ENCODE measurements at regions not wholly inside any gene's neighbourhood (a gene's known extent, or its start where the extent isn't known, plus 50 kb on each side); places are given as distances from the start of the nearest gene placed in this dataset.

DNA sequence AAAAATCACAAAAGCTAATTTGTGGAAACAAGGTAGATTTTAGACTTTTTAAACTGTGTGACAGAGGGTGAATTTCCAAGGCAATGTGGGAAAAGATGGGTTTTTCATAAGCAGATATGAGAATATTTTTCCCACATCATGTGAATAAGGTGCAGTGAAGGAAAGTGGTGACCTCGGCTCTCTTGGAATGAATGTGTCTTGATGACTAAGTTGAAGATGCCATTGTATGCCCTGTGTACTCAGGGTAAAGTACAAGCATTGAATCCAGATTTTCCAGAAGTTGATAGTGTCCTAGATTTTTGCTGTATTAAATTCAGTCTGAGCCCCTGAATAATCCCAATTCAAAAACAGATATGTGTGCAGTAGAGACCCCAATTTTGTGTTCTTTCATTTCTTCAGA lies 442.6 kb upstream of the ADGRL2 start:
- ATAC-seq = no peak
- Mint-ChIP-seq H3K4me3 (no peak overlapping the region), H3K36me3 (no peaks in the 10 kb centered on the region), H3K4me1 (no peaks in the 10 kb centered on the region), H3K9me3 (peaks cover 27% of the 10 kb centered on the region), H3K27ac (no peak overlapping the region)
- no peak for DNase-seq (ENCODE audit: low spot score in 2 of 2)

DNA sequence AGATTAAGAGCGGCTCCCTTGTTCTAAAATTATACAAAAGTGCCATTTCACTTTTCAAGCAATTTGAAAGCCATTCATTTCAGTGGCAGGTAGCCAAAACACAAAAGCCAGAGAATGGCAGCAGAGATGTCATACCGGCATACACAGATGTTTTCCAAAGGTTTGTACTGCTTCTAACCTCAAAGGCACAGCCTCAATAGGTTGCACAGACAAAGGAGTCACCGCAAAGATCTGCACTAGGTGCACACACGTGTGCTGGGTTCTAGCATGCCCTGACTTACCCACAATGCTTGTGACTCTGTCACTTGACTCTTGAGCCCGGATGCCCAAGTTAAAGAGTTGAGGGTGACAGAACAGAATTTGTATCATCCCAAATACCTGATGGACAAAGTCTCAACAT lies 448.9 kb upstream of the ADGRL2 start:
- no peak for ATAC-seq
- no peak overlapping the region for H3K4me3 Mint-ChIP-seq
- no peaks in the 10 kb centered on the region for H3K36me3 Mint-ChIP-seq
- DNase-seq (ENCODE audit: low spot score in 2 of 2) = no peak
- H3K9me3 Mint-ChIP-seq = peaks cover 17% of the 10 kb centered on the region
- H3K27ac Mint-ChIP-seq = no peak overlapping the region
- no peaks in the 10 kb centered on the region for H3K4me1 Mint-ChIP-seq

DNA sequence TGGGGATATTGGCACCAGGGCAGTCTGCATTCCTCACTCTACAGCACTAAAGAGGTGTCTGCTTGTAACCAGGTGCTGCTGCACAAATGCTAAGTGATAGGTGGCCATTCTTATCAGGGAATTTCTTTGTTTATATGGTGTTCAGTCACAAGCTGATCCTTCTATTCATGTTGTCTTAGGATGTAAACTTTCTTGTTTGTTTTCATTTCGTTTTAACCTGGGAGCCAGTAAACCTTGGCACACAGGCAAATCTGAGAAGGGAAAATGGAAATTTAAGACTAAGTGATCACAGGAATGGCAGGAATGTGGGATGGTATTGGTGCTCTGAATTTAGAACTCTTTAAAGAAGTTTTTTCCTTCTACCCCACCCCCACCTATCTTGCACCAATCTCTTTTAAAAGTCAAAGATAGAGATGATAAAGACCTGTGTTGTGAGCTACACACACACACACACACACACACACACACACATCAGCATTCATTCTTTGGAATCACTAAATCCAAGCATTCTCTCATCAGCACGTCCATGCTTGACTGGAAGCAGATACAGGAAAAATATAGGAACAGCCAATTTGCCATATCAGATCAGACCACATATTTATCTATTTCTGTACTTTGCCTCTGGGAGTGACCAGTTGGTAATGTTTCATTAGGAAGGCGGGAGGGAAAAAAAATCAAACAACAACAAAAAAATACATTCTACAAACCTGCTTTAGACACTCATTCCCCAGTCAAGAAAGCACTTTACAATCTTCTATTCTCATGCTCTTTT lies 451.4 kb upstream of the ADGRL2 start:
- Mint-ChIP-seq H3K36me3 (no peaks in the 10 kb centered on the region), H3K4me1 (no peaks in the 10 kb centered on the region), H3K27ac (no peak overlapping the region), H3K4me3 (no peak overlapping the region), H3K9me3 (peaks cover 14% of the 10 kb centered on the region)
- DNase-seq (ENCODE audit: low spot score in 2 of 2) = no peak
- ATAC-seq = no peak

DNA sequence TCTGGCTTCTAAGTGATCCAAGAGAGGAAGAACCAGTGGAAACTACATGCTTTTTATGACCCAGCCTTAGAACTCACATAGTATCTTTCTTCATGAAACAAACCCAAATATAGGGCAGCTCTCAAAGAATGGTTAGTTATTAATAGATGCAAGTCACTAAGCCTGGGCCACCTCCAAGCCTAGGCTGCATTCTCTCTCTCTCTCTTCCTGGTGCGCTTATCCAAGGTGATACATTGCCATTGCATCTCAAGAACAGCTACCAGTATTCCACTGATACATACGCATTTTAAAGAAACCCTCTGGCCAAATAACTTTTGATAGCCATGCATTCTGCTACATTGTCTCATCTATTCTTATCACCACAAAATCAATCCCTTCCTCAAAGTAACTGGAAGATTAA lies 455.6 kb upstream of the ADGRL2 start:
- DNase-seq (ENCODE audit: low spot score in 2 of 2) = no peak
- Mint-ChIP-seq H3K27ac (no peak overlapping the region), H3K4me3 (no peak overlapping the region), H3K36me3 (no peaks in the 10 kb centered on the region), H3K4me1 (no peaks in the 10 kb centered on the region), H3K9me3 (peaks cover 2% of the 10 kb centered on the region)
- no peak for ATAC-seq

DNA sequence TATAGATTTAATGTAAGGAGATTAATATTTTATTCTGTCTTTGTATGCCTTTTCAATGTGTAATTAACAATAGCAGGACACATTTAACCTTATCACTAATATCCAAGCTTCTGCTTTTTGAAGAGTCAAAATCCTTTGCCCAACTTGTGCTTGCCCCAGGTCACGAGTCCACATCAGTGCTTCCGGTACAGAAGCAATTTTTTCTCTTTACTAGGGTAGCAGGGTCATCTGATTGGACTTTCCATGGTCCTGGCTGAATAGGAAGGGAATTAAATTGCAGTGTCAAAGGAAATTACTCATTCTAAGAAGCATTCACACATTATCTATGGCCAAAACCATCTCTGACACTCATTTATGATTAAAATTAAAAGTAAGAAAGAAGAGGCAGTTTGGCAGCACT lies 460.5 kb upstream of the ADGRL2 start:
- H3K36me3 Mint-ChIP-seq = no peaks in the 10 kb centered on the region
- no peak overlapping the region for H3K27ac Mint-ChIP-seq
- DNase-seq (ENCODE audit: low spot score in 2 of 2) (no peak), ATAC-seq (no peak)
- no peaks in the 10 kb centered on the region for H3K4me1 Mint-ChIP-seq
- no peak overlapping the region for H3K4me3 Mint-ChIP-seq
- peaks cover 10% of the 10 kb centered on the region for H3K9me3 Mint-ChIP-seq

DNA sequence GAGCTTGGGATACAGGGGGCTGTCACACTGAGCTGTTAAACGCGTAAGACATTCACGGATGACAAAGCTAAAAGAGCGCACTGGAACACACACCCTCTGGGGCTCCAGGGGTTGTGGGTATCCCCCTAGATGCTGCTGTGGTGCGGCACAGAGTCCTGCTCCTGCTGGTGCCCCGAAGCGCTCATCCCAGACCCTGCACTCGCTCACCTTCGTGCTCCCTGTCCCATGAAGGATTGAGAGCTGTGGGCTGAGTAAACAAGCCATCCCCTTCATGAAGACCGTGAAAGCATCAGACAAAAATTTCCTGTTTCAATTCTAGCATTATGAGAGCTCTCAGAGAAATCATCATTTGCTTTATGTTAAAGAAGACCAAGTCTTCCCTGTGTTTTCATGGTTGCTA lies 463.5 kb upstream of the ADGRL2 start:
- ATAC-seq = no peak
- Mint-ChIP-seq H3K4me3 (no peak overlapping the region), H3K9me3 (peaks cover 10% of the 10 kb centered on the region), H3K36me3 (no peaks in the 10 kb centered on the region), H3K4me1 (no peaks in the 10 kb centered on the region), H3K27ac (no peak overlapping the region)
- no peak for DNase-seq (ENCODE audit: low spot score in 2 of 2)

DNA sequence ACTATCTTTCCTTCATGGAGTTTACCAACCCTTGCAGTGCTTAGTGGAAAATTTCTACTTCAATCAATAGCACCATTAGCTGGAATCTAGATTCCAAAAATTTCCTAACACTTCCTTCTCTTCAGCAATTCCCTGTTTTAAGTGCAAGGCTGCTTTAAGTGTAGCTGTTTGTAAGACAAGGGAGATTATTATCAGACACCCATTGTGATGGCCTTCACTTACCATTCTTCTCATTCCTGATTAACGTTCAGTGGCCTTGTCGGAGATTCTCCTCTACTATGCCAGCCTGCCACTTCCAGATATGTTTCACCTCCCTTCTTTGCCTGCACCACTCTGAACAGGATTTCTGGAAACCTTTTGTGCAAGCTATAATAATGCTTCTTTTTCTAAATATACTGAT lies 464.9 kb upstream of the ADGRL2 start:
- H3K27ac Mint-ChIP-seq = no peak overlapping the region
- ATAC-seq (no peak), DNase-seq (ENCODE audit: low spot score in 2 of 2) (no peak)
- no peak overlapping the region for H3K4me3 Mint-ChIP-seq
- peaks cover 10% of the 10 kb centered on the region for H3K9me3 Mint-ChIP-seq
- no peaks in the 10 kb centered on the region for H3K4me1 Mint-ChIP-seq
- H3K36me3 Mint-ChIP-seq = no peaks in the 10 kb centered on the region

DNA sequence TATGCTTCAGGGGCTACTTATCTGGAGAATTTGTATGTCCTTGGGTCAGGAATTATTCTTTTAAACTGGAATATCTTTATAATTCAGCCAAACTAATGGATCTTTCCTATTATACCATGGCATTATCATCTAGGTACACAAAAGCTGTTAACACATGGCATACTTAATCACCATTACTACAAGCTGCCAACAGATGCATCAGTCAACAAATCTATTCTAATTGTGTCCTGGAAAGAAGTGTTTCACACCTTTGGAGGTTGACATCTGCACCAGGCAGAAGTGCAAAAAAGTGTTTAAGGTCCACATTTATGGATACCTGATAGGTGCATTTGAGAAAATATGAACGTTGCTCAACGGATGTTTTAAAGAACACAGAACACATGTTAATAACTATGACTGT lies 470.2 kb upstream of the ADGRL2 start:
- peaks cover 3% of the 10 kb centered on the region for H3K9me3 Mint-ChIP-seq
- DNase-seq (ENCODE audit: low spot score in 2 of 2) (no peak), ATAC-seq (no peak)
- H3K4me3 Mint-ChIP-seq = no peak overlapping the region
- no peak overlapping the region for H3K27ac Mint-ChIP-seq
- no peaks in the 10 kb centered on the region for H3K4me1 Mint-ChIP-seq
- H3K36me3 Mint-ChIP-seq = no peaks in the 10 kb centered on the region

DNA sequence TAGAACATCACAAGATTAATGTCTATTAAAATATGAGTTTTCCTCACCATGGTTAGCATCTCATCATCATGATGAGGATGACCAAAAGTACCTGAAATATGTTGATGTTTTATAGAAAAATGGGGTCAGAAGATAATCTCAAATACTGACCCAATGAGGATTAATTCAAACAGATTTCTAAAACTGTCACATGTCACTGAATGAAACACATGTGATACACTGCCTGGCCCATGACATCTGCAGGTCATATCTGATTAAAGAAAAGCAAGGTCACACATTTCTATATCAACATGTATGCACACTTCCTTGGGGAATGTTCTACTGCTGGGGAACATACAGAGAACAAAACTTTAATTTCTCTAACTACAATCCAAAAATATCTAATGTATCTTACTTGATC lies 470.6 kb upstream of the ADGRL2 start:
- H3K36me3 Mint-ChIP-seq = no peaks in the 10 kb centered on the region
- H3K27ac Mint-ChIP-seq = no peak overlapping the region
- DNase-seq (ENCODE audit: low spot score in 2 of 2) (no peak), ATAC-seq (no peak)
- no peaks in the 10 kb centered on the region for H3K4me1 Mint-ChIP-seq
- peaks cover 3% of the 10 kb centered on the region for H3K9me3 Mint-ChIP-seq
- no peak overlapping the region for H3K4me3 Mint-ChIP-seq

DNA sequence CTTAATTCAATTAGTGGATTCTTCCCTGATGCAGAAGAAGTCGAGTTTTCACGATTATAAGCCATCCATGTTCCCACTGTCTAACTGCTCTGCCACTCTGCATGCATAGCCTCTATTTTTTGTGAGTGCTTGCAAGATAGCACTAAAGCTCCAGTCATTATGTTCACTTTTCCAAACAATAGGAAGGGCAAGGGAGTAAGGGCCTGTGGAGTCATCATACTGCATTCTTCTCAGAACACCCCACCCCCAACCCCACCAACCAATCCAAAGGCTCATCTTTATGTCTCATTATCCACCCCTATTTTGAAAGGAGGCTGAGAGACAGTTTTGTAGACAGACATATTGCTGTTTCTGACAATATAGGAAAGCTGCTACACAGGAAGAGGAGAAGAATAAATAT lies 471.7 kb upstream of the ADGRL2 start:
- DNase-seq (ENCODE audit: low spot score in 2 of 2) (no peak), ATAC-seq (no peak)
- H3K4me1 Mint-ChIP-seq = no peaks in the 10 kb centered on the region
- H3K36me3 Mint-ChIP-seq = no peaks in the 10 kb centered on the region
- H3K9me3 Mint-ChIP-seq = peaks cover 3% of the 10 kb centered on the region
- H3K4me3 Mint-ChIP-seq = no peak overlapping the region
- H3K27ac Mint-ChIP-seq = no peak overlapping the region

DNA sequence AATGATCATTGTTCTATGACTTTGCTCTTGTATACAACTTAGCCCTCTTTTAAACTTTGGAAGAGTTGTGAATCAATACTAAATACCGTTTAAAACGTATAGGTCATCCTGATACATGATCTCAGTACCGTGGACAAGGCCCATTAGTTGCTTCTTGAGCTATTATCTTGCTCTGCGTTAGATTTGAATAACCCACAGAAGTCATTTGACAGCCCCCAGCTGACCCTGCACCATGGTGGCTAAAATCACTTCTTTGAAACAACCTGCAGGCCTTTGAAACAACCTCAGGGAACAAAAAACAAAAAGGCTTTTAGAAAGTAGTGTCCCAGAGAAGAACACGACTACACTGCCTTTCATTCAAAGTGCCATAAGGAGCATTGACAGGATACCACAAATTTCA lies 473.0 kb upstream of the ADGRL2 start:
- Mint-ChIP-seq H3K9me3 (peaks cover 10% of the 10 kb centered on the region), H3K4me1 (no peaks in the 10 kb centered on the region), H3K4me3 (no peak overlapping the region), H3K36me3 (no peaks in the 10 kb centered on the region), H3K27ac (no peak overlapping the region)
- no peak for DNase-seq (ENCODE audit: low spot score in 2 of 2)
- ATAC-seq = no peak

DNA sequence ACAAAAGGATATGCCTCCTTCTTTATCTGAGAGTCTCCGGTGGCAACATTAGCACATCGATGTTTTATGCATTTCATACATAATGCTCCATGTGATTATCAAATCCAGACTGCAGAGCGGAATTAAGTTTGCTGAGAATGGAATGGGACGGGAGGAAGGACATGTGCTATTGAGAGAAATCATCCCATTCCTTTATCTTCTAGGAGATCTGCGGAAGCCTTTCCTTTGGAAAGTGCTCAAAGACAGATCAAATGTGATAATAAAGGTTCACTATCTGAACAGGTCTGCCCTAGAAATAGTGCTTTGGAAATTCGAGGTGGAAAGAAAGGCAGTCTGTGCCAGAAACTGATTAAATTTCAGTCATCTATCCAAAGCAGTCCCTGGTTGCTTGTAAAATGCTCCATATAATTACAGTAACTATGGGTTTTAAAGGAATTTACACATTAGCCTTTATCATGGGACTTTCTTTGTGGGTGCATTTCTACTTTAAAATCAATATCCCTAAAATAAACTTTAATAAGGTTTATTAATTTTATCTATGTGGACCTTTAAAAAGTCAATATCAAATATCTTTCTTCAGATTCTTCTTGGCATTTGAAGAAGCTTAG lies 473.5 kb upstream of the ADGRL2 start:
- H3K27ac Mint-ChIP-seq = no peak overlapping the region
- H3K4me1 Mint-ChIP-seq = no peaks in the 10 kb centered on the region
- DNase-seq (ENCODE audit: low spot score in 2 of 2) (no peak), ATAC-seq (no peak)
- no peaks in the 10 kb centered on the region for H3K36me3 Mint-ChIP-seq
- peaks cover 13% of the 10 kb centered on the region for H3K9me3 Mint-ChIP-seq
- H3K4me3 Mint-ChIP-seq = no peak overlapping the region

DNA sequence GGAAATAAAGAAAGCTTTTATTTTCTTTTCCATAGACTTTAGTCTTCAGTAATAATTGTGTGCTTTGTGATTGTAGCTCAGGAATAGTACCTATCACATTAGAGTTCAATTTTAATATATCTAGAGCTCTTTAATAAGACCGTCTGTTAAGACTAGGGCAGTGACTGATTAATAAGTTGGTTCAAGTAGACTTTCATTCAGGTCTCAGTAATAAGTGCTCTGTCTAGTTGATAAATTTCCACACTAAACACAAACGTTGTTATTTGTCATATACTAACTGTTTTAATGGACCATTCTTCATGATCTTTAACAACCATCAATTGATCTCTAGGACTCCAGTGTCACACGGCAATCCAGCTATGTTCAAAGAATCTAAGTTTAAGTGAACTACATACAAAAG lies 474.5 kb upstream of the ADGRL2 start:
- no peak overlapping the region for H3K27ac Mint-ChIP-seq
- no peak for ATAC-seq
- no peak overlapping the region for H3K4me3 Mint-ChIP-seq
- H3K36me3 Mint-ChIP-seq = no peaks in the 10 kb centered on the region
- peaks cover 15% of the 10 kb centered on the region for H3K9me3 Mint-ChIP-seq
- no peaks in the 10 kb centered on the region for H3K4me1 Mint-ChIP-seq
- DNase-seq (ENCODE audit: low spot score in 2 of 2) = no peak

DNA sequence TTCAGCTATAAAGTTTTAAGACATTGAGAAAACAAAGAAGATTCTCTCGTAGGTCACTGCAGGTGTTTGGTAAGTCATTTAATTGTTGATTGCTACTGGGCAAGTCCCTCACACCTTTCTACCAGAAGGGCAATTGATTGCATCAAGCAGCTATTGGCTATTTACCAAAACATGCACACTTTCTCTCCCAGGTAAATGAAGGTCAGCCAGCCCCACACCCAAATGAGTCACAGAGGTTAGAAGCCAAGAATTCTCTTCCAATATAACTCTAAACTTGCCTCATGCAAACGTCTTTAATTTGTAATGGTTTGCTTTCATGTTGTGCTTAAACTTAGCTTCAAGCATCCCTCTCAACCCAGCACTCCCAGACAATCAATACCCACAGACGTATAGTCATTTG lies 475.3 kb upstream of the ADGRL2 start:
- ATAC-seq = no peak

DNA sequence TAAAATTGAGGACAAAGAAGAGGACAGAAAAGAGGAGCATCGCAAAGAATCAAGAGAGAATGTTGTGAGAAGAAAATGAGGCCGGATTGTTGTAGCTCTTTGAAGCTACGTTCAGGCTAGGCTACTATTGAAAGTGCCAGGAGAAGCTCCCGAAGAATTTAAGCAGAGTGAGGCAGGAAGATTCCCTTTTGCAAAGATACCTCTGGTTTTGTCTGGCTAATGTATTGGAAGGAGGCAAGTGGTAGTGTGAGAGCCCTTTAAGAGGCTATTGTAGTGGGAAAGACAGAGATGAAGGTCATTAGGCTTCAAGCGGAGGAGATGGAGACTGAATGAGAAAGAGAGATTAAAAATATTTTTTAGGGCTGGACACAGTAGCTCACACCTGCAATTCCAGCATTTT lies 476.9 kb upstream of the ADGRL2 start:
- Mint-ChIP-seq H3K4me1 (no peaks in the 10 kb centered on the region), H3K27ac (no peak overlapping the region), H3K4me3 (no peak overlapping the region), H3K9me3 (peaks cover 17% of the 10 kb centered on the region), H3K36me3 (no peaks in the 10 kb centered on the region)
- DNase-seq (ENCODE audit: low spot score in 2 of 2) = no peak
- ATAC-seq = no peak

More for the DNA sequence above, 475.3 kb upstream of the ADGRL2 start:
- no peak overlapping the region for H3K27ac Mint-ChIP-seq
- DNase-seq (ENCODE audit: low spot score in 2 of 2) = no peak
- H3K4me1 Mint-ChIP-seq = no peaks in the 10 kb centered on the region
- no peaks in the 10 kb centered on the region for H3K36me3 Mint-ChIP-seq
- H3K4me3 Mint-ChIP-seq = no peak overlapping the region
- peaks cover 15% of the 10 kb centered on the region for H3K9me3 Mint-ChIP-seq

DNA sequence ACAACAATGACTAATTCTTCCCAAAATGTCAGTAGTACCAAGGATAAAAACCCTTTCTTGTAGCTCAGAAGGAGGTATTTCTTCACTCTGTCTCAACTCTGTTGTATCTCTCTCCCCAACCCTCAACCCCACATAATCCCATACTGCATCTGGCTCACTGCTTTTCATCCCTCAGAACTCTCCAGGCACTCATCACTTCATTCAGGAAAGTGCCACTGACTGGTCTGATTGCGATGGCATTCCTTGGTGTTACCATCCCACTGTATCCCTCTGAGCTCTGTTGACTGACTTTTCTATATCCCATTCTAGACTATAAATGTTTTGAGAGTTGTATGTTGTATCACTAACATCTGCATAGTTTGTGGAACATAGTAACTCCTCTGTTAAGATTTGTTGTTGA lies 483.5 kb upstream of the ADGRL2 start:
- Mint-ChIP-seq H3K4me1 (no peaks in the 10 kb centered on the region), H3K36me3 (no peaks in the 10 kb centered on the region), H3K27ac (no peak overlapping the region), H3K9me3 (peaks cover 8% of the 10 kb centered on the region), H3K4me3 (no peak overlapping the region)
- DNase-seq (ENCODE audit: low spot score in 2 of 2) (no peak), ATAC-seq (no peak)

Data from stimulated activated effector memory CD8-positive, alpha-beta T cell treated with anti-CD3 and anti-CD28 coated beads, Interleukin-12 subunit alpha, Interleukin-12 subunit beta, amount 100 ng/mL, for 72 hours (primary cell).